ENCODE measurements at regions not wholly inside any gene's neighbourhood (a gene's known extent, or its start where the extent isn't known, plus 50 kb on each side); places are given as distances from the start of the nearest gene placed in this dataset.

DNA sequence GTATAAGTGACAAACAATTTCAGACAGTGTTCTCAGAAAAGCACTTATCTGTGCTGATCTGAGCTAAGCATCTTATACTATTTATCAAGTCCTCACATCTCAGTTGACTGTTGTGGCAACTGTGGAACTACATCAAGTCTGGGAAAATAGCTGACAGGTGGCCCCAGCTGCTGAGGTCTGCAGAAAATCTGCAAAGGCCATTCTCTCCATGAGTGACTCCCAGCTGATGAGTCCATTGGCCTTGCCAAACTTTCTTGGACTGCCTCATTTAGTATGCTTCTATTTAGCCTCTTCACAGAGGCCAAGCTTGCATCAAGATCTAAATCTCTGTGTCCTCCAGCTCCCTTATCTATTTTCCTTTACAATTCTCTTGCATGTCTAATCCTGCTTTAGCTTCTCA, 174.5 kb upstream of the RBM19 start:
- H3K27me3 ChIP-seq (ENCODE audit: insufficient read depth, low read length), result no peaks in the 10 kb centered on the region; the same call in 1 of the 2 replicates
- H4K91ac ChIP-seq (ENCODE audit: insufficient read length, low read depth, low read length), result no peak overlapping the region
- H3K23me2 ChIP-seq (ENCODE audit: insufficient read length, low read depth, low read length, poor library complexity, severe bottlenecking), result no peaks in the 10 kb centered on the region
- H3K18ac ChIP-seq (ENCODE audit: insufficient read length, low read depth, low read length), result no peak overlapping the region
- H3K79me1 ChIP-seq (ENCODE audit: insufficient read depth, low read depth, low read length, poor library complexity, severe bottlenecking), result no peaks in the 10 kb centered on the region
- no peaks in the 10 kb centered on the region for H3K79me2 ChIP-seq (ENCODE audit: insufficient read depth, low read length)
- H2AFZ ChIP-seq (ENCODE audit: low read length), result no peak overlapping the region
- no peak for DNase-seq
- peaks cover 77% of the 10 kb centered on the region for H3K27me3 Mint-ChIP-seq (ENCODE audit: low read depth)
- H2AK5ac ChIP-seq (ENCODE audit: insufficient read length, low read length), result no peak overlapping the region
- H3K4me1 ChIP-seq (ENCODE audit: insufficient read depth, low read length), result no peaks in the 10 kb centered on the region
- H3K36me3 Mint-ChIP-seq (ENCODE audit: insufficient read depth in 1 of 3, low read depth in 3 of 3), result no peaks in the 10 kb centered on the region
- no peak overlapping the region for H3K56ac ChIP-seq (ENCODE audit: insufficient read length, low read depth, low read length)
- no peak overlapping the region for H3K9ac ChIP-seq (ENCODE audit: extremely low read depth, insufficient read length, low read length)
- no peak overlapping the region for H4K5ac ChIP-seq (ENCODE audit: insufficient read length, low read depth, low read length)
- H3K27ac Mint-ChIP-seq, result no peak overlapping the region
- no peak overlapping the region for H3K4me3 Mint-ChIP-seq
- H3K4ac ChIP-seq (ENCODE audit: low read depth, low read length), result no peak overlapping the region
- H3K27ac ChIP-seq (ENCODE audit: insufficient read length, low read depth, low read length), result no peak overlapping the region
- no peak overlapping the region for H2BK12ac ChIP-seq (ENCODE audit: insufficient read length, low read depth, low read length)
- H2BK15ac ChIP-seq (ENCODE audit: low read depth, low read length), result no peak overlapping the region
- no peak overlapping the region for H3K14ac ChIP-seq (ENCODE audit: insufficient read depth, low read length)
- H4K20me1 ChIP-seq (ENCODE audit: control insufficient read depth, insufficient read depth, insufficient read length), result no peaks in the 10 kb centered on the region
- no peaks in the 10 kb centered on the region for H3K4me1 Mint-ChIP-seq
- no peak overlapping the region for H2BK20ac ChIP-seq (ENCODE audit: low read depth, low read length, poor library complexity, severe bottlenecking)
- no peak overlapping the region for H2BK5ac ChIP-seq (ENCODE audit: insufficient read length, low read length)
- H3K4me2 ChIP-seq (ENCODE audit: insufficient read depth, insufficient read length, low read length), result no peak overlapping the region
- TF ChIP-seq, protein P1, sequence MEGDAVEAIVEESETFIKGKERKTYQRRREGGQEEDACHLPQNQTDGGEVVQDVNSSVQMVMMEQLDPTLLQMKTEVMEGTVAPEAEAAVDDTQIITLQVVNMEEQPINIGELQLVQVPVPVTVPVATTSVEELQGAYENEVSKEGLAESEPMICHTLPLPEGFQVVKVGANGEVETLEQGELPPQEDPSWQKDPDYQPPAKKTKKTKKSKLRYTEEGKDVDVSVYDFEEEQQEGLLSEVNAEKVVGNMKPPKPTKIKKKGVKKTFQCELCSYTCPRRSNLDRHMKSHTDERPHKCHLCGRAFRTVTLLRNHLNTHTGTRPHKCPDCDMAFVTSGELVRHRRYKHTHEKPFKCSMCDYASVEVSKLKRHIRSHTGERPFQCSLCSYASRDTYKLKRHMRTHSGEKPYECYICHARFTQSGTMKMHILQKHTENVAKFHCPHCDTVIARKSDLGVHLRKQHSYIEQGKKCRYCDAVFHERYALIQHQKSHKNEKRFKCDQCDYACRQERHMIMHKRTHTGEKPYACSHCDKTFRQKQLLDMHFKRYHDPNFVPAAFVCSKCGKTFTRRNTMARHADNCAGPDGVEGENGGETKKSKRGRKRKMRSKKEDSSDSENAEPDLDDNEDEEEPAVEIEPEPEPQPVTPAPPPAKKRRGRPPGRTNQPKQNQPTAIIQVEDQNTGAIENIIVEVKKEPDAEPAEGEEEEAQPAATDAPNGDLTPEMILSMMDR (conservative IDR thresholded peaks at IDR 0.05), result no peak
- no peaks in the 10 kb centered on the region; a peak in 1 of 5 replicates for H3K9me3 Mint-ChIP-seq
- H2BK120ac ChIP-seq (ENCODE audit: low read depth, low read length, poor library complexity, severe bottlenecking), result no peak overlapping the region
- no peak overlapping the region for H3K23ac ChIP-seq (ENCODE audit: insufficient read length, low read depth, low read length)
- H3T11ph ChIP-seq (ENCODE audit: low read length), result no peak overlapping the region
- H3K9me3 ChIP-seq (ENCODE audit: control insufficient read depth, low read depth, low read length), result no peaks in the 10 kb centered on the region
- no peak overlapping the region for H4K8ac ChIP-seq (replicated peaks; ENCODE audit: insufficient read length, low read depth, low read length)
